Left renal cortex interstitium (tissue), 4 donors: ENCODE measurements at regions not wholly inside any gene's neighbourhood (a gene's known extent, or its start where the extent isn't known, plus 50 kb on each side); places are given as distances from the start of the nearest gene placed in this dataset.
"Not testable (repeated sequence)": the region's sequence is repeated elsewhere in the genome, so short reads cannot be mapped to it uniquely, and the experiment has no call there.

Experiments used
- DNase-seq, 4 donors: peaks; one replicate each; pipeline ENCODE4 v3.0.0-alpha.2; 2013; ENCODE audit warnings: low read depth in 4 of 4, low spot score in 2 of 4, missing footprints in 1 of 4

DNA sequence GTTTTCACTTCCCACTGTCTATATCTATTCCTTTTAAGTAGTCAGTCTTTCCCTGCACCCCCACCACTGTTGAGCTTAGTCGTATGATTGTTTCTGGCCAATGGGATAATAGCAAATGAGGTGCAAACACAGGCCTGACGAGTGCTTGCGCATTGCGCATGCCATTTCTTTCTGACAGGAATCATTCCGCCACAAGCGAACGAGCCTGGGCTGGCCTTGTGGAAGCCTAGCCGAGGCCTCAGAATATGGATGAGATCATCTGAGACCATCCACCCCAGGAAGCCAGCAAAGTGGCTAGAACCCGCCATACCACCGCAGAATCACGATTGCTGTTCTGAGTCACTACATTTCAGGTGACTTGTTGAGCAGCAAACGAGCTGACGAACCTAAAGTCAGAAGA, 52.2 kb upstream of the PRL start:
- no peak for DNase-seq

DNA sequence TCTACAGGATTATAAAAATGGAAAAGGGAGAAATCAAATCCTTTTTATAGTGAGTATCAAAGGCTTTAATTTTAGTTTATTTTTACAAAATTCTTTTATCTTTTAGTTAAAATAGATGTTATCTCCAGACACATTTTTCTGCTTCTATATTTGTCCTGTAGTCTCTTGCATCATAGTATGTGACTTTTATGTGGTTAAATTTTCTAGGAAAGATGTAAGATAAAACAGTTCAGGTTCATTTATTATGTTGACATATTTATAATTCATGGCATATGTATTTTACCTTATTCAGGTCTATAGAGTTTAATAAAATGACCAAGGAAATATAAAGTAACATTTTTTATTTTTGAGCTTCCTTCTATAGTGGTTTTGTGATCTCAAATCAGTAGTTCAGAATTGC, 52.7 kb upstream of the PRL start:
- no peak for DNase-seq

DNA sequence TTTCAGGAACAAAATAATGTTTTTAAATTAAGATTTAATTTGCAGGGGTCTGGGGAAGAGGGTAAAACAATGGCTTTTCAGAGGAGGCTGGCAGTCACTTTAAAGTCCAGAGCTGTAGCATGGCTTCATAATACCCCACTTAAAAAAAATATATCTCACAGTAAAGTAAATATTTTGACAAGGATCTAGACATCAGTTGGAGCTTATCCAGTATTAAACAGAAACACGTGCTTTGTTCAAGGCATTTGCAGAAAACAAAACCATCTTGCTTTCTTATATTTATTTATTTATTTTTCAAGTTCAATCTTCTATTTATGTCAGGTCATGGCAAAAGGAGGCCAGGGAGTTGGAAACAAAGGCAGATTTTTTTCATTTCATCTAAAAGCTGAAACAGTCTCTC, 53.3 kb upstream of the PRL start:
- DNase-seq, result no peak

DNA sequence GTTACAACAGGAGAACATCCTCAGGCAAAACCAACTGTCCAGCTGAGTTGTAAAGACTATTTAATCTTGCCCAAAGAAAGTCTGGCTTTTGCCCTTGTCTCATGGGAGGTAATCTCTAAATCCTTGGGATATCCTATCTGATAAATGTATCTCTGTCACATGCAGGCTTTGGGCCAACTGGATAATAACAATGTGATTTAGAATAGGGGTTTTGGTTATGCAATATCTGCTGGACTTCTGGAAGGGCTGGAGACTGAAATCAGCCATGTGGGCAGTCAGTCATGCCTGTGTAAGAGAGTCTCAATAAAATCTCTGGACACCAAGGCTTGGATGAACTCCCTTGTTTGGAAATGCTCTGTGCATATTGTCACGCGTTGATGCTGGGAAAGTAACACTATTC, 56.3 kb upstream of the PRL start:
- no peak for DNase-seq

DNA sequence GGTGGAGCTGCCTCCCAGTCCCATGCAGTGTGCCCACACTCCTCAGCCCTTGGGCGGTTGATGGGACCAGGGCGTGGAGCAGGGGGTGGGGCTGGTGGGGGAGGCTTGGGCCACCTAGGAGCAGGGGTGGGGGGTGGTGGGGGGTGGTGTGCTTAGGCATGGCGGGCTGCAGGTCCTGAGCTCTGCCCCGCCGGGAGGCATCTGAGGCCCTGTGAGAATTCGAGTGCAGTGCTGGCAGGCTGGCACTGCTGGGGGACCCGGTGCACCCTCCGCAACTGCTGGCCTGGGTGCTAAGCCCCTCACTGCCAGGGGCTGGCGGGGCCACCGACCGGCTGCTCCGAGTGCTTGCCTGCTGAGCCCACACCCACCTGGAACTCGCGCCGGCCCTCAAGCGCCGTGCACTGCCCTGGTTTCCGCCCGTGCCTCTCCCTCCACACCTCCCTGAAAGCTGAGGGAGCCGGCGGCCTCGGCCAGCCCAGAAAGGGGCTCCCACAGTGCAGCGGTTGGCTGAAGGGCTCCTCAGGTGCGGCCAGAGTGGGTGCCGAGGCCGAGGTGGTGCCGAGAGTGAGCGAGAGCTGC, 59.6 kb upstream of the PRL start:
- DNase-seq, result no peak

DNA sequence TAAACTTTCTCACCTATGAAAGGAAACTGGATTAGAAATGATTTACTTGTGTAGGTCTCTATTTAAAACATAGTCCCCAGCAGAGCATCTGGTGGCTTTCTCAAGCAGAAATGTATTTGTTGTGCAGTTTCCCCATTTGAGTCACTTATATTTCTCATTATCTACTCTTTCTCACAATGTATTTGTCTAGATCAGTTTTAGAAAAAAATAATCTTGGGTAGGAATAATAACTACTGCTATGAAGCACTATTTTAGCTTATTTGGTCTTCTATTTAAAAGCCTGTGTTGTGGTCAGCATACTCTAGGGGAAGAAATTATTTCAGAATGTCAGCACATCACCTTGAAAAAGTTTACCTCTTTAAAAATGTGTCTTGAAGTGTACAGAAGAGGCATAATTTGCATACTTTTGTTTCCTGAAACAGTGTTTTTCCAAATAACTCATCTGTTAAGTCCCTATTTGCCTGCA, 60.9 kb upstream of the PRL start:
- no peak for DNase-seq

DNA sequence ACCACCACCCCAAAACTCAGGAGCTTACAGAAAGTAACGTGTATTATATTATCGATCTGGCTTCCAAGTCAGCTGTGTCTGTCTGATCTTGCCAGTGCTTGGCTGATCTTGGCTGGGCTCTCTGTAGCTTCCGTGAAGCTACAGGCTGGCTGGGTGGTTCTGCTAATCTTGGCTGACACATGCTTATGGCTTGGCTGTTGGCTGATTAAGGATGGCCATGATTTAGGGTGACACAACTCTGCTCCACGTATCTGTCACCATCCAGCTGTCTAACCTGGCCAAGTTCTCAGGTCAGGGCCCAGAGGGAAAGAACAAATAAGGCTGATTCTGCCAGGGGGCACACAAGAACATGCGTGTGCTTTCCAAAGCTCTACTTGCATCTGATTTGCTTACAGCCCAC, 64.7 kb upstream of the PRL start:
- DNase-seq, result no peak

DNA sequence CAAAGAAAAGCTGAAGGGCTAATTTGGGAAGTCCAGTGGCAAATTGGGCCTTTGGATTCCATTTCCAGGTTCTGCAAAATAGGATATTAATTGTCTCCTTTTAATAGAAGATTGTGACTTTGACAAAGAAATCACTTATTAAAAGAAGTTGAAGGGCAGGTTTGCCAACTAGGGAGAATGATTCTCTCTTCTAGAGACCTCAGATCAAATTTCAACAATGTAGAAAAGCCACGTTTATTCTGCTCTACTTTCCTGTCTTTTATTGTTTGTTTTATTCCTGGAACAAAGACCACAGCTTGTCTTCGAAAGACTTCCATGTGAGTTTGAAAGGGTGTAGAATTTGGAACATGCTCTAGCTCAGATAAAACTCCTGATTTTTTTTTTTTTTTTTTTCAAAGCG, 65.5 kb upstream of the PRL start:
- DNase-seq, result no peak

DNA sequence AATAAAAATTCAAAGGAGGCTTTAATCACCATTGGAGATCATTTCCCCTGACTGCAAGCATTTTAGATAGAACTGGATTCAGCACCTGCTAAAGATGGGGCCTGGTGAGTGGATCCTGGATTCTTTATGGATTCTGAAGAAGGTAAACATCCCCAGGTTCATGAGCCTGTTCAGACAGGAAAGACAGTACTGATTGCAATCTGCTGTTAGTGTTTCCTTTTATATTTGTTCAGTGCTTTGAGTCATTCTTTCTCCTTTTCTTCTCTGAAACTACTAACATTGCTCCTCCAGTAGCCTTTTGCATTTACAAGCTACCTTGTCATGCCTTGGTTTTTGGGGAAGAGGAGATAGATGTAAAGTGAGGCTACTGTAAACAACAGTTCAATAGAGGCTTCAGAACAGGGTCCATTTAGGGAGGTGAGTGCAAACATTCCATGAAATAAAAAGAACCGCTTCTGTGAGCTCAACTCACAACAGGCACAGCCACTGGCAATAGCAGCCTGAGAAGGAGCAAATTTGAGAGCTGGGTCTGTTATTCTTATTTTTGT, 66.4 kb upstream of the PRL start:
- DNase-seq, result no peak

DNA sequence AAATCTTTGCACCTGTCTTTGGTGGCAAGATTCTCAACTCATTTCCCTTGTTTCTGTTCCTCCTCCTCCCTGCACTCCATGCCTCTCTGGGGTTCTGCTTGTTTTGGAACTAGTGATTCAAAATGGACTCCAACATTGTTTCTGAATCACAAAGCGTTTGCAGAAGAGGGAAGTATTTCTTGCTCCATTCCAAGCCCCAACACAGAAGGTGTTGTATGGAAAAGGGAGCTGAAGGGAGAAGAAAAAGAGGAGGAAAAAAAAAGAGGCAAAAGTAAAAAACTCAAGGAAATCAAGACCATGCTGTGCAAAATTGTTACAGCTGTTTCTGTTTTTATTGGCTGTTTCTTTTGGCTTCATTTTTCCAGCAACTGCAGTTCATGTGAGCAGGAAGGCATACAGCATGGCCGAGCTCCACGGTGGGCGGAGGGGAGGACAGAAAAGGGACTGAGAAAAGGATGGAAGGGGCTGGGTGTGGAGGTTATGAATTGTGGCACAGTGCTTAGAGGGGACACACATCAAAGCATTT, 66.9 kb upstream of the PRL start:
- no peak for DNase-seq

DNA sequence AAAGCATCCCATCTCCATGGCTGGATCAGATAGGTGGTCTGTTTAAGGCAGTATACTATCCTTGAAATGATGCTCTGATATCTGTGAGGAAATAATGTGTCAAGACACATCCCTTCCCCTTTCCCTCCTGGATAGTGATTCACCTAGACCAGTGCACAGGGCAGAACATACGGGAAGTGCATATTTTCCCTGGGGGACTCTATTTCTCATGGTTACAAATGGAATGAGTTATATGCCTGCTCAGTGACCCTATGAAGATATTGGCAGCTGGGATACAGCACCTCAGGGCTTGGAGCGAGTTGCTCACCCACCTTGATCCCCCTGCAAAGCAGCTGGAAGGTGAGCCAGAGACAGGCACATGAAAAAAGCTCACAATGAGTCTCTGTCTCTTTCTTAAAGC, 67.5 kb upstream of the PRL start:
- no peak for DNase-seq

DNA sequence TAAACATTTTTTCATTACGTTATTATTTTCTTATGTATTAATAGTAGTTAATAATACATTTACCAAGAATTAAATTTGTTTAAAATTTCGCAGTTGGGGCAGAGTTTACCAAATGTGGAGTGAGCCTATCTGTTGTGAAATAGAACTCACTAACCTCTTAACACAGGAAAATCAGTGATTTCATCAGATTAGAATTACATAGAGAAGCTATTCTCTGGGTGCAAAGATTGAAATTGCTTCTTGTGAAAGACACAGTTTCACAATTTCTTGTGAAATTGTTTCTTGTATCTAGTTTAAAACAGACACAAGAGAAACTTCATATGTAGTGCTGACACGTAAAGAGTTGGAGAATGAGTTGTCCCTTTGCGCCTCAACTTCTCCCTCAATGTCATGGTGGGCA, 69.4 kb upstream of the PRL start:
- no peak for DNase-seq

DNA sequence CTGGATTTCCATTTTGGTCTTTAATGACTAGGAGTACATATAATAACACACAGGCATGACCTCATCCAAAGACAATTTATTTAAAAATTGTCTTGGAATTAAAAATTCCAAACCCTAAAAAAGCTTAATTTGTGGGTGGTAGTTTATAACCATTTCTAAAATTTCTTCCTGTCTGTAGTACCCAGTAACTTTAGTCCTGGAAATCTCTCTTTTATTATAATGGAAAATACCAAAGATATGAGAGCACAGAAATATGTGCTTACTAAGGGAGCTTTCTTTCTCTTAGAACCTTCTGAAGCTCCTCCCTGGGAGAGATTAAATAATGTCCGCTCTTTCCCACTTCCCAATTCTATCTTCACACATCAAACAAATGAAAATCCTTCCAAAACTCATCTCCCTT, 70.5 kb upstream of the PRL start:
- DNase-seq, result no peak

DNA sequence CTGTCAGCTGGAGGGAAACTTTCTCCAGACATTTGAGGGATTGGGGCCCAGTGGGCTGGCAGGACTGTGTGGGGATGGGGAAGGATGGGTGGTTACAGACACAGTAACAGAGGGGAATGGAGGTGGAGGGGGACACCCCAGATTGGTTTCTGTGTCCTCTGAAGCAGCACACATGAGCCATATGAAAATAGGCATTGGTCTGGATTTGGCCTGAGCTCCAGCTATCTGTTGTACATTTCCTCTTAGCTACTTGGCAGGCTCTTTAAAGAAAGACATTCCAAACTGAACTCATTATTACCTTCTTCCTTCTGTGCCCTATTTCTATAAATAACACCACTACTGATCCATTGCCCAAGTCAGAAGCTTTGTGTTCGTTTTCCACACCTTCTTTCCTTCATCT, 72.0 kb upstream of the PRL start:
- DNase-seq, result no peak

DNA sequence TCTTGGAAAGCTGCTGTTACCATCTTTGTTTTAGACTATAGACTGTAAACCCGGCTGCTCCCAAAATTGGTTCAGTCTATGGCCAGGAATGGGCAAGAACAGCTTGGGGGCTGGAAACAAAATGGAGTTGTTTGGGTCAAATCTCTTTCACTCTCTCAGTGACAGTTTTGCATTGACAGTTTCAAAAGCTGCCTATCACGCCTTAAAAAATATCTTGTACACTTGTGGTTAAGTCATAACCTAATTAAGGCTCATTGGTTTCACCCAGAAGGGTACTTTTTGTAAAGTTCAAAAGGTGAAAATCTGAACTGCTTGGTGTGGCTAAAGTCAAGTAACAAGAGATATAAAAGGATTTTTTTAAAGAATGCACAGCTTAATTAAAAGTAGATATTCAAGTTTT, 76.1 kb upstream of the PRL start:
- DNase-seq, result no peak

DNA sequence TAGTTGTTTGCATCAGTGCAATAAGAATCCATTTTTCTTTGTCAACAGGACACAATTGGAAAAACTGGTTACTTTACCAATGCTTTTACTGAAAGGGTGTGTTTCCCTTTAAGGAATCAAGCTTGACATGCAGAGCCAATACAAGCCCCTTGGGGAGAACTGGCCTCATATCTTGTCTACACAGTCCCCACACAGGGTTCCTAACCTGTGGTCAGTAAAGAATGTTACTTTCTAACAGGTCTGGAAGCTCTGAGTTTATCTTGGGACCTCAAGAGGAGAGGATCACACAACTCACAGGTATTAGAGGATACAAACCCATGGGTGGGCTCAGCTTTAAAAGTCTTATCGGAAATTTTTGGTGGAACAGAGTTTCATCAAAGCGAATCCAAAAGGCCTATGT, 78.1 kb upstream of the PRL start:
- DNase-seq, result not testable (repeated sequence)

DNA sequence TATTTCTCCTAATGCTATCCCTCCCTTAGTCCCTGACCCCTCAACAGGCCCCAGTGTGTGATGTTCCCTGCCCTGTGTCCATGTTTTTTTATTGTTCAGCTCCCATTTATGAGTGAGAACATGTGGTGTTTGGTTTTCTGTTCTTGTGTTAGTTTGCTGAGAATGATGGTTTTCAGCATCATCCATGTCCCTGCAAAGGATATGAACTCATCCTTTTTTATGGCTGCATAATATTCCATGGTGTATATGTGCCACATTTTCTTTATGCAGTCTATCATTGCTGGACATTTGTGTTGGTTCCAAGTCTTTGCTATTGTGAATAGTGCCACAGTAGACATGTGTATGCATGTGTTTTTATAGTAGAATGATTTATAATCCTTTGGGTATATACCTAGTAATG, 79.5 kb upstream of the PRL start:
- DNase-seq, result not testable (repeated sequence)

DNA sequence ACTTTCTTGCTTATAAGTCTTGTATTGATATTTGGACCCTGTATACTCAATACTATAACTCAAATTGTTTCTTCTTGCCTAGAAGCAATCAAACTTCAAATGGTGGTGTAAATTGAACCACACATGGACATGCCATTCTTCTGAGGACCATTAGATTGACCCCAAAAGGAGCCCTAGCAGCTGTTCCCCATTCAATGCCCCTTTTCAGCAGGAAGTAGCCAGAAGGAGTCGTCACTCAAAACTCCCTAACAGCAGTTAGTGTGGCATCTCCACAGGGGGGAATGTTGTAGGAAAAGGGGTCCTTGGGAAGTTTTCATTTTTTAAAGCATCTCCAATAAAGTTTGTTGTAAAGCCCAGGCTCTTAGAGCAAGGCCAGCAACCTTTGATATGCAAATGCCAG, 81.7 kb upstream of the PRL start:
- DNase-seq, result not testable (repeated sequence)

DNA sequence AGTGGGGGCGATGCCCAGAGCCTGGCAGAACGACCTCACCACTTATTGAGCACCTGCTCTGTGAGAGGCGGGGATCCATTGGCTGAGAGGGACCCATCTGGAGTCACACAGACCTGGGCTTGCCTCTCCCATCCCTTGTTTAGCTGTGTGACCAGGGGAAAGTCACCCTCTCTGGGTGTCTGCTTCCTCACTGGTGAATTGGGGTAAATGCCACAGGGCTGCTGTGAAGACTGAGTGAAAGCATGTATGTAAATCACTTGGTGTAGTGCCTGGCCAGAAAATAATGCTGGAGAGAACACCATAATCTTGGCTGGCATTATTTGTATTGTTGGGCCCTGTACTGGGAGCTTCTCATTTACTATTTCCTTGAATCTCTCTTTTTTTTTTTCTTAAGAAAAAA, 83.4 kb upstream of the PRL start:
- no peak for DNase-seq

DNA sequence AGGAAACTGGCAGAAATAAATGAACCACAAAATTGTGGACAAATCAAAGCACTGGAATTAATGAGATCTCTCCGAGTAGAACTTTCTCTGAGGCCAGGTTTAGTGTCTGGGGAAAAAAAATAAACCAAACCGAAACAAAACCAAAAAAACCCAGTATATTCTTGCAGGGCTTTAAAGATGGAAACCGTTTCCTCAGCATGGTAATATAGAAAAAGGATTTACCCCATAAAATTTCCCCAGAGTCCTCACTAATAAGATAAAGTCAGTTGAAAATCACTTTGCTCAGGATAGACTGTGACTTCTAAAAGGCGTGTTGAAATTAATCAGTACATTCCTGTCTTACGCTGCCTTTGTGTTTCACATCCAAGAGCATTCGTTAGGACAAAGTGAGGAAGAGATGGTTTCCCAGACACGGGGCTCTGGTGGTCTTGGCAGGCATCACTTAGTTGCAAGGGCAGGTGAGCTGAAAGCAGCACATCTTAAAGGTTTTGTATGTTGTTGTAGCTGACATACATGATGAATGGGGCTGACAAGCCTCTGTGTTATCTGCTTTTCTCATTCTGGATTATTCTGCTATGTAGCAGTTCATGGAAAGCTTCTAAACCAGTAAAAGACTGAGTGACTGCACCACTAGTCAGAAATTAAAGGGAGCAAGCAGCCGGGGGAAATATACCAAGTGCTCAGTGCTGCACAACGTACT, 85.2 kb upstream of the PRL start:
- DNase-seq, result no peak

DNA sequence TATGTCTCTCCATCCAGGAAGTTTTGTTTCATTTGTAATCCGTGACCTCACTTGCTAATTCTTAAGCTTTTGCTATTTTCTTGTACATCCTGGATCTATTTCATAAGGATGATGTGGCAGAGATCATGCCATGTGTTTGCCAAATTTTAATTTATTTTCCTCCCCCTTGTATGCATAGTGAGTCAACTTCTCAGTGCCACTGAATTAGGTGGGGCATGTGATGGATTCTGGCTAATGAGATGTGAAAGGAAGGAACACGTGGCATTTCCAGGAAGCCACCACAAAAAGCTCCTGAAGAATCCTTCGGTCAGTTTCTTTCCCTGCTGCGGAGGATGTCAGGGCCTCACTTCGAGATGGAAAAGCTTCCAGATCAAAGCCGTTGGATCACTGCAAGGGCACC, 86.2 kb upstream of the PRL start:
- DNase-seq, result no peak

DNA sequence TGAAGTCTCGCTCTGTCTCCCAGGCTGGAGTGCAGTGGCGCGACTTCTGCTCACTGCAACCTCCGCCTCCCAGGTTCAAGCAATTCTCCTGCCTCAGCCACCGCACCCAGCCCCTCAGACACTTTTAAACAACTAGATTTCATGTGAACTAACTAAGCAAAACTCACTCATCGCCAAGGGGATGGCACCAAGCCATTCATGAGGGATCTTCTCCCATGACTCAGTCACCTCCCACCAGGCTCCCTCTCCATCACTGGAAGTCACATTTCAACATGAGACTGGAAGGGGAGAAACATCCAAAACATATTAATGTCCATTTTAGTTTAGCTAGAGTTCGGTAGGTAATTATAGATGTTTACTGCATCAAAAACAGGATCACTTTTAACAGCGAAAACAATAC, 95.9 kb upstream of the PRL start:
- DNase-seq, result no peak
